Inflammatory macrophage (primary cell): ENCODE measurements at regions not wholly inside any gene's neighbourhood (a gene's known extent, or its start where the extent isn't known, plus 50 kb on each side); places are given as distances from the start of the nearest gene placed in this dataset.
A peak's percentile ranks its signal among the peaks of the same experiment; 100 is the strongest.
"Not testable (repeated sequence)": the region's sequence is repeated elsewhere in the genome, so short reads cannot be mapped to it uniquely, and the experiment has no call there.

Source experiments
- DNase-seq, 2 donors: peaks; one replicate each; pipeline ENCODE4 v3.0.0-alpha.2; 2020 to 2022

- no peak for DNase-seq
These were observed 471.1 kb downstream of the GBA3 start for GRCh38 chr4:23163647-23164436.

GRCh38 chr4:23162275-23162674, 469.5 kb downstream of the GBA3 start:
- no peak for DNase-seq

DNA sequence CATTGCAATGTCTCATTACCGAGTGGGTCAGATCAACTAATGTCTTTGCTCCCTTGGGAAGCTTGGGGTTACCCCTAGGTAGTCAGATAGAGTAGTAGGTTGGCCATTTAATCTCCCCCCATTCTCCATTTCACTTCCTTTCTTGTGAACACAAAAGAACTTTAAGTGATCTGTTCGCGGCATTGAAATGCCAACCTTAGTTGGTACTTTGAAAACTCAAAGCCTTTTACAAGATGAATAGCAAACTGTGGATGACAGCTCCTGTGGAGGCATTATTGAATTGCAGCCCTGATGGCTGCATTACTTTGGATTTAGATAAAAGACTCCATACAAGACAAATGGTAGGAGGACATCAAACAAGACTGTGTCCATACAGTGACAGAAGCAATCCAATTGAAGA, 469.1 kb downstream of the GBA3 start:
- no peak for DNase-seq

DNA sequence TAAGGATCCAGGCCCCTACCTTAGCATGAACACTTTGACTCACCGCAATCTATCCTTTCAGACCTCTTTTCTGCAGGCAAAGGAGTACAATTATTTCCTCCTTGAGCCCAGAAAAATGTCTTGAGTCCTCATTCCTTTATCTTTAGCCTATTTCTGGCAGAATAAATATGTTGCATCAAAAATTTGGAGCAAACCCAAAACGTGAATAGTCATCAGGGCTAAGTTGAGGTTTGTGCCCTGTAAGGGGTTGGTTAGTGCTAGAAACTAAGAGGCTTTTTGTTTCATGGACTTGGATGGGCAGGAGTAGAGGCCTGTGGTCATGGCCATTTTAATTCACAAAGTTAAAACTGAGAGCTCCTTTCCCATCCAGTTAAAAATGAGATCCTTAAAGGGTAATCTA, 460.3 kb downstream of the GBA3 start:
- no peak for DNase-seq

DNA sequence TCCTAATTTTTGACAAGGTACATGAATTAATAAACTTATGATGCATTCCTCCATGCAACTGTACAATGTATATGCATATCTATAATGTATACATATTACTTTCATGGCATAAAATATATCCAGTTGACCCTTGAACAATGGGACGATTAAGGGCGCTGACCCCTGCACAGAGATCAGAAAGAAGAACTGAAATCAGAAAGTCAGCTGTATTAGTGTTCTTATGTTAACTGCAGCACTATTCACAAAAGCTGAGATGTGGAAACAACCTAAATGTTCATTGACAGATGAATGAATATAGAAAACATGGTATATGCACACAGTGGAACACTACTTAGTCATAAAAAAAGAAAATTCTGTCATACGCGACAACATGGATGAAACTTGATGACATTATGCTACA, 457.1 kb downstream of the GBA3 start:
- DNase-seq: no peak

DNA sequence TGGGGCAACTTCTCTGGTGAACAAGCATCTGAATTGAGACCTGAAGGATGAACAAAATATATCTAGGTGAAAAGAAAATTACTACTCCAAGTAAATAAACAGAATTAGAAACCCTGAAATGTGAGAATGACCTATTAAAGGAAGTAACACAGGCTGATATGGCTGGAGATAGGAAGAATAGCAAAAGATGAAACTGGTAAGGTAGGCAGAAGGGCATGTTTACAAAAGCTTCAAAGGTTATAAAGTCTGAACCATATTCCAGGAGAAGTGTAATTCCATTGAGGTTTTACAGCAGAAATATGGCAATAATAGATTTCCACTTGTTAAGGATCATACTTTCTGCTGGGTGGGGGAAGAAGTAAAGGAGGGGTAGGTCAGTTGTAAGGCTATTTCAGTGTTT, 452.0 kb downstream of the GBA3 start:
- no peak for DNase-seq

DNA sequence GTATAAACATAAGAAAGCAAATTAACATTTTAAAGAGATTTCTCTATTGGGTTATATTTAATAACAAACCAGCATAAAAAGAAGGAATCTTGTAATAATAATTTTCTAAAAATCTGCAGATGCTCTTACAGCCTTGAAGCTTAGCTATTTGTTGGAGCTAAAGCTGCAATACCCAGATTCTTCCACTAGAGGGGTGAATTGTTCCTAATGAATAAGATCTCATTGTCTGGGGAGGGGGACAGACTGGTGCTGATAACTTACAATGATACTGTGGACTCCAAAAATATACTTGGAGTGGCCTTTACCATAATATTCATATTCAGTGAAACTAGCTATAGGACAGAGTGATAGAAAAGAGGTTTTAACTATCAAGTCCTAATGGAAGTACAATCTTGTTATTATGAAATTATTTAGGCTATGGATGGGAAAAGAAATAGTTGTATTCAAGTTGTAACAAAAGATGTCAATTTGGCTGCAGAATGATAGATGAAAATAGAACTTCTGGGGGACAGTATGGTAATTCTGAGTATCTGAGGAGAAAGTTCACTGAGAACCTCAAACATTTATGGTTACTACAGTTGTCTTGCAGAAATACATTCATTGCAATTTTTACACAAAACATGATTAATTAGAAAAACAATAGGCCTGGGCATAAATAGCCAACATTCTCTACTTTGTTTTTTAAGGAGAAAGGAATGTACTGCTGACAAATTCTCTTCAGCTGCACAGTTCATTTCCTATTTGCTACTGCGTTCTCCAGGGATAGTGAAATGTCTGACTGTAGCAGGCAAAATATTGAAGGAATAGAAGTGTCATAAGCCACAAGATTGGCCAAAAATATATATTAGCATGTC, 443.3 kb downstream of the GBA3 start:
- DNase-seq: peak; percentile 37 to 46

DNA sequence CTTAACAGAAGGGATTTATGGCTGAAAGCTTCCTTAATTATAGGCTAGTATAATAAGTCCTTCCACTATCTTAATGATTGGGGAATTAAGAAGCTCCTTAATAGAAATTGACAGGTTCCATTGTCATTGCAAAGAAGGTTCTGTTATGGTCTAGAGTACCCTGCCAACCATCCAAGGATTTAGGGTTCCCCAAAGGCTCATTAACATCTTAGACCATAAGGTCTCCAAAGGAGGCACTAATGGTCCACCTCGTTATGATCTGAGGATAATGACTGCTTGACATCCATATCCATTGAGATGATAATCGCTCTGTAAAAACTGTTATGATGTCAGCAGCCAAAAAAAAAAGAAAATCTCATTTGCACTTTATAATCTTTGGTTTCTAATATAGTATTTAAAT, 441.6 kb downstream of the GBA3 start:
- DNase-seq: no peak

- DNase-seq: no peak
These were observed 438.1 kb downstream of the GBA3 start for GRCh38 chr4:23130845-23131244.

DNA sequence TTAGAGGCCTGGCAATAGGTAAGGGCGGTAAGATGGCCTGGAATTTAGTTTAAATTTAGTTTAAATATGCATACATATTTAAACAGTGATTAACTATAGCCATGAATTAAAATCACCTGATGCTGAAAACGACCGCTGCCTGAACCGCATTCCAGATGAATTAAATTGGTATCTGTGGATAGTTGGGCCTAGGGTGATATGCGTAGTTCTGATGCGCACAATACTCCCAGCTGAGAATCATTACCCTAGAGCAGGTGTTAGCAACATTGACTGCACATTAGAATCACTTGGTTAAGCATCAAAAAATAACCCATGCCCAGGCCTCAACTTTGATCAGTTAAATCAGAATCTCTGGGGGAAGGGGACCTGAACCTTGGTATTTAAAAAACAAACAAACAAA, 432.4 kb downstream of the GBA3 start:
- no peak for DNase-seq

DNA sequence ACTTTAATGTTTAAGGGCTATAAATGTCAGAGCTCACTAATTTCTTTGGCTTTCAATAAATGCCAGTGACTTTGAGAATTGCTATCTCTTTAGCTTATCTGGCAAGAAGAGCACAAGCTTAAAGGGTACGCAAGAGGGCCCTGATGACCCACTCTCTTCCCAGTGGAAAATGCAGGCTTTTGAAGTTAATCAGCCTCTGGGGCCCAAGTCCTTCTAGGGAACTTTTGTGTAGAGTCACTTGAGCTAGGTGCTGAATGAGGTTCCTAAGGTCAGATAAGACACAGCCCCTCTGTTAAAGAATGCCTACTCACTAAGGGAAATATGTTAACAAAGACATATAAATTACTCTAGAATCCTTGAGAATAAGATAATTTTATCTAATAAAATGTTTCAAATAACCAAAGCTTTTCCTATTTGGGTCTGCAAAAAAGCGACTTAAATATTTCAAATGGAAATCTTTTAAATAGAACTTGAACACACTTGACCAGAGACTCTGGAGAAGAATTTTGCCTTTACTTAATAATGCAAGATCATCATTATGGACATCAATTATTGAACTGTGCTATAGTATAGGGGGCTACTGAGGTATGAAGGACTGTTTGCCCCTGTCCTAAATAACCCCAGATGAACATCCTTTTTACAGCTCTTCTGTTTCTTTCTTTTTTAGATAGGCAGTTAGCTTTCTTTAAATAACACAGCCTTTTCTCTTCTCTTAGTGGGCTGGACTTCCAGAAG, 430.1 kb downstream of the GBA3 start:
- no peak for DNase-seq

DNA sequence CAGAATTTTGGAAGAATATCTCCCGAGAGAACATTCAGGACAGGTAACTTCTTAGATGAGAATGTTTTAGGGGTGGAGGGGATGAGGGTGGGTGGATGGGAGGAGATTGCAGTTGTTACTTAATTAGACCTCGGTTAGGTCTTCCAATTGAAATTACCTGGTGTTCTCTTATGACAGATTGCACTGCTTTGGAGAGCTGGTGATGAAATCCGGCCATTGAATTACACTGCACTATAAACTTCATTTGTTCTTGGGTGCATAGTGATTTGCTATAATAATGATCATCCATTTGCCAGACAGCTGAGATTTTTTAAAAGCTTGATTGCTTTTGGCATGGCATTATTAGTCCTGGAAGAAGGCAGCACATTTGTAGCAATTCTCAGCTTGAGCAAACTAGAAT, 427.6 kb downstream of the GBA3 start:
- no peak for DNase-seq

DNA sequence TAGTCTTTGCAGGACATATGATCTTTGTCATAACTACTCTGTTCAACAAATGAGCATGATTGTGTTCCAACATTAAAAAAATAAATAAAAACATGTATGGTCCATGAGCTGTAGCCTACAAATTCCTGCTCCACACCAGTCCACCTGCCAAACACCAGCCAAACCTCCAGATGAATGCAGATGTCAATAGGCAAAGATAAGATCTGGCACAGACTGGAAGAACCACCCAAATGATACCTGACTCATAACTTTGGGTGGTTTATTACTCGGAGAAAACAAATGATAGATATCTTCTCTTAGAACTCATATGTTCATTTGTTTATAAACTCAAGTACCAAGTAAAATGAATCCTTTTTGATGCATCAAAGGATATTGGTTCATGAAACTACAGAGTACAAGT, 425.1 kb downstream of the GBA3 start:
- DNase-seq: no peak

- no peak for DNase-seq
These were observed 421.8 kb downstream of the GBA3 start for GRCh38 chr4:23114538-23114937.

DNA sequence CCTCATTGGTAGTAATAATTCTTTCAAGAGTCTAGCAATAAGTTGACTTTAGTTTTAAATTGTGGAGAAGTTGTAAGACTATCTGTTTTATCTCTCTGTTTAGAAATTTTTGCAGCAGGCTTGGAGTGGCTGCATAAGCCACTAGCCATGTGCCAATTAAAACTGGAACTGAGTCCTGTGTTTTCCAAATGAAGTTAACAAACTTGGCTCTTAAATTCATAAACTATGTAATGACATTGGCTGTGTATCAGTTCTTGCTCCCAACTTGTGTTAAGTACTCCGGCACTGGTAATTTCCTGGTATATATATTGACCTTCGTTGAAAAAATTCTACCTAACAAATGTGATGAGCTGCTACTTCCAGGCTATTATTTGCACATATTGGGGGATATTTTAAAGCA, 420.4 kb downstream of the GBA3 start:
- no peak for DNase-seq

- DNase-seq: no peak
These were observed 413.8 kb downstream of the GBA3 start for GRCh38 chr4:23106516-23106915.

DNA sequence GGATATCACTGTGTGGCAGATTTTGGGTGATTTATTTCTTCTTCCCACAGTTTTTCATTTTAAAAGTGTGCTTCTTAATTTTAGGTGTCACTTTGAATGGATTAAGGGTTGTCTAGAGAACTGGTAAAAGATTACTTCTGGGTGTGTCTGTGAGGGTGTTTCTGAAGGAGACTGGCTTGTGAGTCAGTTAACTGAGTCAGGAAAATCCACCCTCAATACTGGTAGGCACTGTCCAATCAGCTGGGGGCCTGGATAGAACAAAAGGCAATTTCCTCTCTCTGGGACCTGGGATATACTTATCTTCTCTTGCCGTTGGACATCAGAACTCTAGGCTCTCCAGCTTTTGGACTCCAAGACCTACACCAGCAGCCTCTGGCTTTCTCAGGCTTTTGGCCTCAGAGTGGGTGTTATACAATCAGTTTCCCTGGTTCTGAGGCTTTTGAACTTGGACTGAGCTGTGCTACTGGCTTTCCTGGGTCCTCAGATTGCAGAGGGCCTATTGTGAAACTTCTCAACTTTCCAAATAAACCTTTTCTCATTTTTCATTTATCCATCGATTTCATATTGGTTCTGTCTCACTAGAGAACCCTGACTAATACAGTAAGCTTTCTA, 413.1 kb downstream of the GBA3 start:
- DNase-seq: no peak

GRCh38 chr4:23097251-23097650, 404.5 kb downstream of the GBA3 start:
- DNase-seq: no peak

DNA sequence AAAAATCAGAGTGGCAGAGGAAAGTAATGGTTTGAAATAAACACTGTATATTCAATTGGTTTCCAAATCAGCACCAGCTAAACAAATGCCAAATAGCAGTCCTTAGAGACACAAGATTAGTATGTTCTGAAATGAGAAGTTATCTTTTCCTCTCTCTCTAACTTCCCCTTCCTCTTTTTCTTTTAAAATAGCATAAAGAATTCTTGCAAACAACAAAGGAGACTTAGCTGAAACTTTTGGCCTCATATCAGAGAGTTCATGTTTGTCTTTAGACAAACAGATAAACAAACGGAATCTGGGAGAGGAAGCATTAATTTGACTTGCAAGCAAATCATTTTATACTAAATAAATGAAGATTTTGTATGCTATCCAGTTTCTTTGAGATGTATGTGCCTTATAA, 399.0 kb downstream of the GBA3 start:
- peak in 1 of 2 donors; percentile 29 for DNase-seq

DNA sequence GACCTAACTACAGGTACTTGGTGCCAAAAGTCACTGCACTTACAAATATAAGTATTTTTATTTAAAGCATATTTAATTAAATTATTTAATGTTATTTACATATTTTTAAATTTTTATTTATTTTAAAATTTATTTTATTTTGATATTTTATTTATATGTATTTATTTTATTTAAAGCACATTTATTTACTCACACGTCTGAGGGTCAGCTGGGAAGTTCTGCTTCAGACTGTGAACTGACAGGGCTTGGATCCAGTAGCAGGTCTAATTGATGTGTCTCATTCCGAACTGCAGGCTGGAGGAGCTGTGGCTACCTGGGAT, 392.5 kb downstream of the GBA3 start:
- no peak for DNase-seq

- DNase-seq: no peak
These were observed 392.0 kb downstream of the GBA3 start for GRCh38 chr4:23084559-23085248.

DNA sequence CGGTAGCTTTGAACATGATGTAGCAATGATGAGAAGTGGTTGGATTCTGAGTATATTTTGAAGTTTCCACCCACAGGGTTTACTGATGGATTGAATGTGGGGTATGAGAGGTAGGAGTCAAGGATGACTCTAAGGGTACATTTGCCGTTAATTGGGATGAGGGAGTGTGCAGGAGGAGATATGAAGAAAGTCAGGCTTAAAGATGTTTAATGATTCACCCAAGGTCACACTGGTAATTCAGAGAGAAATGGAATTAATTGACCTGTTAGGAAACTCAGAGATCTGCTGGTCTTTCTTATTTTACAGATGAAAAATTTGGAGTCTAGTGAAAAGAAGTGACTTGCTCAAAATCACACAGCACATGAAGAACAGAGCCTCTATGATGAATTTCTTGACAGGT, 390.7 kb downstream of the GBA3 start:
- DNase-seq: no peak

- not testable (repeated sequence) for DNase-seq
These were observed 387.4 kb downstream of the GBA3 start for GRCh38 chr4:23080171-23080570.
